ENCODE measurements at regions not wholly inside any gene's neighbourhood (a gene's known extent, or its start where the extent isn't known, plus 50 kb on each side); places are given as distances from the start of the nearest gene placed in this dataset.

DNA sequence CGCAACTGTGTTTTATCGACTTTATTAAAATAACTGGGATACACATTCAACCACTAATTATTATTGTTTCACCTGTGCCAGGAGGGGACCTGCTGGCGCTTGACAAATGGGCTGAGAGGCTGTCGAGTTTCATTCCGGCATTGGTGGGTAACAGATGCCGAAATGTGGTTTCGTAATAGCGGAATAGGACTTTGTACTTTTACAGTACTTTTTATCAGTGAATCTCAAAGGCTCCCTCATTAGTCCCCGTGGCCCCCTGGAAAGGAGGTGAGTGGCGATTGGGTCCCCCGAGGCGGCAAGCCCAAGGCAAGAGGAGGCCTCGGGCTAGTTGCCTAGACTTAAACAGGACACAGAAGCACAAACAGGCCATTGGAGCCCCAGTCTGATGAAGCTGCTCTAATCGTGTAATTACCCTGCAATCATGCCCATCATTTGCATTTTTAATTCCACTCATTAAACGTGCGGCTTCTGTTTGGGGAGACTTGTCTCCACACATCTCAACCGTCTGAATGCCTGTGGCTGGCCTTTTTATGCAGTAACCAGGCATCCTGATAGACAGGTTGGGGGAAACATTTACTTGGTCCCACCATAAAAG is 193.2 kb downstream of the INO80D start:
- TF ChIP-seq EP300 (IDR thresholded peaks at IDR 0.05) (no peak), POLR2AphosphoS5 (IDR thresholded peaks at IDR 0.05) (no peak), POLR2A (IDR thresholded peaks at IDR 0.05) (no peak)
- TF ChIP-seq, protein P1, sequence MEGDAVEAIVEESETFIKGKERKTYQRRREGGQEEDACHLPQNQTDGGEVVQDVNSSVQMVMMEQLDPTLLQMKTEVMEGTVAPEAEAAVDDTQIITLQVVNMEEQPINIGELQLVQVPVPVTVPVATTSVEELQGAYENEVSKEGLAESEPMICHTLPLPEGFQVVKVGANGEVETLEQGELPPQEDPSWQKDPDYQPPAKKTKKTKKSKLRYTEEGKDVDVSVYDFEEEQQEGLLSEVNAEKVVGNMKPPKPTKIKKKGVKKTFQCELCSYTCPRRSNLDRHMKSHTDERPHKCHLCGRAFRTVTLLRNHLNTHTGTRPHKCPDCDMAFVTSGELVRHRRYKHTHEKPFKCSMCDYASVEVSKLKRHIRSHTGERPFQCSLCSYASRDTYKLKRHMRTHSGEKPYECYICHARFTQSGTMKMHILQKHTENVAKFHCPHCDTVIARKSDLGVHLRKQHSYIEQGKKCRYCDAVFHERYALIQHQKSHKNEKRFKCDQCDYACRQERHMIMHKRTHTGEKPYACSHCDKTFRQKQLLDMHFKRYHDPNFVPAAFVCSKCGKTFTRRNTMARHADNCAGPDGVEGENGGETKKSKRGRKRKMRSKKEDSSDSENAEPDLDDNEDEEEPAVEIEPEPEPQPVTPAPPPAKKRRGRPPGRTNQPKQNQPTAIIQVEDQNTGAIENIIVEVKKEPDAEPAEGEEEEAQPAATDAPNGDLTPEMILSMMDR (IDR thresholded peaks at IDR 0.05), result no peak
